ENCODE measurements at regions not wholly inside any gene's neighbourhood (a gene's known extent, or its start where the extent isn't known, plus 50 kb on each side); places are given as distances from the start of the nearest gene placed in this dataset.

- Histone ChIP-seq H3K27me3 (ENCODE audit: control insufficient read depth, insufficient read depth, low read length) (peaks cover 13% of the 10 kb centered on the region), H3K4me3 (ENCODE audit: low read depth, low read length) (no peak overlapping the region), H3K36me3 (ENCODE audit: control insufficient read depth, insufficient read depth, low read length) (no peaks in the 10 kb centered on the region)
- no peak for TF ChIP-seq CTCF (IDR thresholded peaks at IDR 0.05; ENCODE audit: insufficient read depth, low read length, poor library complexity, severe bottlenecking)
- DNase-seq (ENCODE audit: low read depth): no peak
Measured at GRCh38 chr5:77908787-77909186, 132.6 kb upstream of the TBCA start.

- TF ChIP-seq CTCF (IDR thresholded peaks at IDR 0.05; ENCODE audit: insufficient read depth, low read length, poor library complexity, severe bottlenecking): no peak
- Histone ChIP-seq H3K36me3 (ENCODE audit: control insufficient read depth, insufficient read depth, low read length) (no peaks in the 10 kb centered on the region), H3K27me3 (ENCODE audit: control insufficient read depth, insufficient read depth, low read length) (peaks cover 12% of the 10 kb centered on the region), H3K4me3 (ENCODE audit: low read depth, low read length) (no peak overlapping the region)
- DNase-seq (ENCODE audit: low read depth): no peak
Measured at GRCh38 chr5:77907786-77908185, 131.6 kb upstream of the TBCA start.

DNA sequence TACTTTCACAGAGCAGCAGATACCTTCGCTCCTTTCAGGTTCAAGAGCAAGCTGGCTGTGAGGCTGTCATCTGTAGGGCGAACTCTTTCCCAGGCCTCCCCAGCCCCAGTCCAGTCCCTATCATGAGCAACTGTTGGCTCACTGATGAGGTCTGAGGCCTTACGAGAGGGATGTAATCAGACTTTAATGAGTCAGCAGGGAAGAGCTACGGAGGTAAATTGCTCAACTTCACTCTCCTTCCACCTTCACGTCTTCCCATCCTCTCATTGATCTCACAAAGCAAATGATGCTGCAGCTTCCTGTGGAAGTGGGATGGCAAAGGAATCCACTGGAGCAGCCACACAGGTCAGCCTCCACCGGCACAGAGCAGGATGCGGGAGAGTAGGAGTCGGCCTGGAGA lies 130.7 kb upstream of the TBCA start:
- no peaks in the 10 kb centered on the region for H3K36me3 ChIP-seq (ENCODE audit: control insufficient read depth, insufficient read depth, low read length)
- peaks cover 4% of the 10 kb centered on the region for H3K27me3 ChIP-seq (ENCODE audit: control insufficient read depth, insufficient read depth, low read length)
- no peak for TF ChIP-seq CTCF (IDR thresholded peaks at IDR 0.05; ENCODE audit: insufficient read depth, low read length, poor library complexity, severe bottlenecking)
- H3K4me3 ChIP-seq (ENCODE audit: low read depth, low read length): no peak overlapping the region
- DNase-seq (ENCODE audit: low read depth): no peak

- Histone ChIP-seq H3K27me3 (ENCODE audit: control insufficient read depth, insufficient read depth, low read length) (no peaks in the 10 kb centered on the region), H3K4me3 (ENCODE audit: low read depth, low read length) (no peak overlapping the region)
- TF ChIP-seq CTCF (IDR thresholded peaks at IDR 0.05; ENCODE audit: insufficient read depth, low read length, poor library complexity, severe bottlenecking): no peak
Measured at GRCh38 chr5:77904362-77904761, 128.2 kb upstream of the TBCA start.

DNA sequence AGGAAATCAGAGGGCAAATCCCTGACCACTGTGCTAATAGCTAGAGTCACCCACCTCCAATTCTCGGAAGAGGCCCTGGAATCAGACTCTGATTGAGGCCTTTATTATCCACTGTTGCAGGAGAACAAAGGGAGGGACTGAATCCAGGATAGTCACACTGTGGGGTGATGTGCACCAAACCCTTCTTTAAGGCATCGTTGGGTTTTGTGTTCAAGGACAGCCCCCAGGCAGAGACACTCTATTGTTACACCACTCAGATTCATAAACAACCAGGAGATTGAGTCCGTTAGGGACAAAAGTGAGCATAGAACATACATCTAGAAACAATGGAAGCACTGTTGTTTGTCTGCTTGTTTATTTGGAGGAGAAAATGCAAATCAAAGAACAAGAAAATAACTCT lies 124.6 kb upstream of the TBCA start:
- no peak for DNase-seq (ENCODE audit: low read depth)
- Histone ChIP-seq H3K36me3 (ENCODE audit: control insufficient read depth, insufficient read depth, low read length) (no peaks in the 10 kb centered on the region), H3K4me3 (ENCODE audit: low read depth, low read length) (no peak overlapping the region), H3K27me3 (ENCODE audit: control insufficient read depth, insufficient read depth, low read length) (no peaks in the 10 kb centered on the region)
- no peak for TF ChIP-seq CTCF (IDR thresholded peaks at IDR 0.05; ENCODE audit: insufficient read depth, low read length, poor library complexity, severe bottlenecking)

More at GRCh38 chr5:77904362-77904761, 128.2 kb upstream of the TBCA start:
- DNase-seq (ENCODE audit: low read depth): no peak
- no peaks in the 10 kb centered on the region for H3K36me3 ChIP-seq (ENCODE audit: control insufficient read depth, insufficient read depth, low read length)

GRCh38 chr5:77898385-77898784 lies 122.2 kb upstream of the TBCA start:
- H3K27me3 ChIP-seq (ENCODE audit: control insufficient read depth, insufficient read depth, low read length): no peaks in the 10 kb centered on the region
- no peak overlapping the region for H3K4me3 ChIP-seq (ENCODE audit: low read depth, low read length)
- DNase-seq (ENCODE audit: low read depth): no peak
- no peak for TF ChIP-seq CTCF (IDR thresholded peaks at IDR 0.05; ENCODE audit: insufficient read depth, low read length, poor library complexity, severe bottlenecking)
- no peaks in the 10 kb centered on the region for H3K36me3 ChIP-seq (ENCODE audit: control insufficient read depth, insufficient read depth, low read length)

Data from kidney epithelial cell (primary cell).